MM.1S (cell line): ENCODE measurements at regions not wholly inside any gene's neighbourhood (a gene's known extent, or its start where the extent isn't known, plus 50 kb on each side); places are given as distances from the start of the nearest gene placed in this dataset.

Source experiments
- EZH2 ChIP-seq: fragments of 300-600 bp; sonication (generic); optimal IDR thresholded peaks from 2 replicates; pipeline ENCODE3; 2017; ENCODE audit warnings: low read depth, mild to moderate bottlenecking, antibody characterized with exemption, low read length, mixed read lengths
- EZH2phosphoT487 ChIP-seq: fragments of 300-600 bp; sonication (generic); IDR thresholded peaks from 2 replicates; pipeline ENCODE4 v1.6.1; 2018; ENCODE audit warnings: antibody characterized with exemption, low read length
- TF ChIP-seq, protein P1 (sequence below): fragments of 300-600 bp; sonication (generic); IDR thresholded peaks from 2 replicates; pipeline ENCODE4 v1.5.1; 2016; ENCODE audit warnings: antibody characterized with exemption, low read length, mixed read lengths

GRCh38 chr4:29307755-29308154 is 1412.4 kb upstream of the PCDH7 start:
- TF ChIP-seq EZH2phosphoT487 (no peak), EZH2 (no peak)
- TF ChIP-seq, protein P1, sequence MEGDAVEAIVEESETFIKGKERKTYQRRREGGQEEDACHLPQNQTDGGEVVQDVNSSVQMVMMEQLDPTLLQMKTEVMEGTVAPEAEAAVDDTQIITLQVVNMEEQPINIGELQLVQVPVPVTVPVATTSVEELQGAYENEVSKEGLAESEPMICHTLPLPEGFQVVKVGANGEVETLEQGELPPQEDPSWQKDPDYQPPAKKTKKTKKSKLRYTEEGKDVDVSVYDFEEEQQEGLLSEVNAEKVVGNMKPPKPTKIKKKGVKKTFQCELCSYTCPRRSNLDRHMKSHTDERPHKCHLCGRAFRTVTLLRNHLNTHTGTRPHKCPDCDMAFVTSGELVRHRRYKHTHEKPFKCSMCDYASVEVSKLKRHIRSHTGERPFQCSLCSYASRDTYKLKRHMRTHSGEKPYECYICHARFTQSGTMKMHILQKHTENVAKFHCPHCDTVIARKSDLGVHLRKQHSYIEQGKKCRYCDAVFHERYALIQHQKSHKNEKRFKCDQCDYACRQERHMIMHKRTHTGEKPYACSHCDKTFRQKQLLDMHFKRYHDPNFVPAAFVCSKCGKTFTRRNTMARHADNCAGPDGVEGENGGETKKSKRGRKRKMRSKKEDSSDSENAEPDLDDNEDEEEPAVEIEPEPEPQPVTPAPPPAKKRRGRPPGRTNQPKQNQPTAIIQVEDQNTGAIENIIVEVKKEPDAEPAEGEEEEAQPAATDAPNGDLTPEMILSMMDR, result no peak
